Ascending aorta (tissue), 2 donors: ENCODE measurements at regions not wholly inside any gene's neighbourhood (a gene's known extent, or its start where the extent isn't known, plus 50 kb on each side); places are given as distances from the start of the nearest gene placed in this dataset.
A peak's percentile ranks its signal among the peaks of the same experiment; 100 is the strongest.

Experiments
- DNase-seq, 2 donors: peaks; one replicate each; pipeline ENCODE4 v3.0.0-alpha.2; 2019; ENCODE audit warnings: low spot score in 2 of 2
- H3K27ac ChIP-seq, 2 donors: fragments of 200-600 bp; sonication (generic); one replicate each; pipeline ENCODE4 v1.5.1; 2016 to 2017; ENCODE audit warnings: mild to moderate bottlenecking in 1 of 2
- H3K27me3 ChIP-seq: fragments of 200-600 bp; sonication (generic); one replicate; pipeline ENCODE4 v1.5.1; 2017
- H3K36me3 ChIP-seq, 2 donors: fragments of 200-600 bp; sonication (generic); one replicate each; pipeline ENCODE4 v1.5.1; 2016
- H3K4me1 ChIP-seq, 2 donors: fragments of 200-600 bp; sonication (generic); one replicate each; pipeline ENCODE4 v1.5.1; 2016 to 2017; ENCODE audit warnings: mild to moderate bottlenecking in 1 of 2
- H3K4me3 ChIP-seq, 2 donors: fragments of 200-600 bp; sonication (generic); one replicate each; pipeline ENCODE4 v1.5.1; 2016 to 2017; ENCODE audit warnings: mild to moderate bottlenecking in 1 of 2
- H3K9me3 ChIP-seq, 2 donors: fragments of 200-600 bp; sonication (generic); one replicate each; pipeline ENCODE4 v1.5.1; 2016
- CTCF ChIP-seq, 3 experiments: fragments of 200-600 bp in 2 of 3; fragments of 450-650 bp in 1 of 3; sonication (generic) in 2 of 3; IDR thresholded peaks; one replicate each; pipeline ENCODE4 v1.5.1; 2016 to 2019; ENCODE audit warnings: antibody characterized with exemption in 3 of 3, mild to moderate bottlenecking in 1 of 3, moderate library complexity in 1 of 3
- intact Hi-C: fragments of 100-400 bp; cut with DNase I; formaldehyde crosslinking; loops from one replicate; pipeline ENCODE4 v1.15.1; 2023

GRCh38 chr3:120524171-120524923, 71.8 kb upstream of the NDUFB4 start:
- DNase-seq: no peak
- no peaks in the 10 kb centered on the region for H3K27me3 ChIP-seq
- H3K36me3 ChIP-seq: no peaks in the 10 kb centered on the region
- H3K27ac ChIP-seq: no peak overlapping the region
- no peaks in the 10 kb centered on the region for H3K4me1 ChIP-seq
- no peak overlapping the region for H3K4me3 ChIP-seq
- intact Hi-C loops: no loop called here
- H3K9me3 ChIP-seq: no peaks in the 10 kb centered on the region
- no peak for TF ChIP-seq CTCF (IDR thresholded peaks at IDR 0.05)

DNA sequence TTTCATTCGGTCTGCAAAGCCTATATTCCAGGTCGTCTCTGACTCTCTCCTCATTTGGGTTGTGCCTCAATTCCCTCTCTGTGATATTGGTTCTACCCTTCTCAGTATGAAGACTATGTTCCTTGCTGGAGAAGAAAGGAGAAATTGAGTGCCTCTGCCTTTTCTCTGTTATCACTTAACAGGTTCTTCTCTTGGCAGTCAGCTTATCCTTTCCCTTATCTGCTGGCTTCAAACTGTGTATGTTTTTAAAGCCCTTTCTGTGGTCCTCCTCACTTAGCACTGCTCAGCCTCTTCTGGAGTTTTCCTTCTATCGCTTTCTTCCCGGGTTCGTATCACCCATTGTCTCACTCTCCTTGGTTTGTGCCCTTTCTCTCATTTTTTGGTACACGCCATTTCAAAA, 65.3 kb upstream of the FSTL1 start:
- intact Hi-C loops: no loop called here
- Histone ChIP-seq H3K36me3 (no peaks in the 10 kb centered on the region), H3K27me3 (no peaks in the 10 kb centered on the region), H3K4me3 (no peak overlapping the region), H3K27ac (no peak overlapping the region), H3K9me3 (no peaks in the 10 kb centered on the region), H3K4me1 (no peaks in the 10 kb centered on the region)
- TF ChIP-seq CTCF (IDR thresholded peaks at IDR 0.05): no peak
- DNase-seq: no peak

DNA sequence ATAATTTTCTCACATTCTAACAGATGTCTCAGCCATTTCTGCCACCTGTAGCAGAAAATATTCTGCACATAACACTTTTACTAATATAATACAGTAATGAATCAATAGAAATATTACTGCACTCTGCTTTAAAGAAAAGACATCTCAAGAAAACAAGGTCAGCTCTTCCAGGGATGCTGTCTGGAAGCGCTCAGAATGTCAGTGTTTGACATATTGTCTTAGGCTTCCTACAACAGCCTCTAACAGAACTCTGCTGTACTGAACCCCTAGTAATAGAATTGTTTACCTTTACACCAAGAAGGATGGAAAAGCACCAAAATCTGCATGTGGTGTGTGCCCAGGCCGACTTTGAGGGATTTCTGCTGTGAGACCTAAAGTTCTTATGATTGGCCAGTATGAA, 61.9 kb upstream of the FSTL1 start:
- TF ChIP-seq CTCF (IDR thresholded peaks at IDR 0.05): no peak
- Histone ChIP-seq H3K27me3 (no peaks in the 10 kb centered on the region), H3K27ac (no peak overlapping the region), H3K9me3 (no peaks in the 10 kb centered on the region), H3K4me3 (no peak overlapping the region), H3K4me1 (no peaks in the 10 kb centered on the region), H3K36me3 (no peaks in the 10 kb centered on the region)
- no peak for DNase-seq
- intact Hi-C loops: no loop called here

GRCh38 chr3:120506828-120507774, 56.3 kb upstream of the FSTL1 start:
- Histone ChIP-seq H3K36me3 (no peaks in the 10 kb centered on the region), H3K27ac (peak overlapping the region; percentile 25 to 39), H3K9me3 (no peaks in the 10 kb centered on the region), H3K4me3 (no peak overlapping the region), H3K4me1 (peaks cover 5 to 14% of the 10 kb centered on the region in 2 donors), H3K27me3 (no peaks in the 10 kb centered on the region)
- intact Hi-C loops: loop anchor here (2.0 to 5.0 kb wide), 3 partner anchors 56 to 160 kb away; partner anchors contain the start of genes FSTL1 and LRRC58
- peak; percentile 44 to 66 (median 50) for TF ChIP-seq CTCF (IDR thresholded peaks at IDR 0.05)
- DNase-seq: peak in 1 of 2 donors; percentile 75

DNA sequence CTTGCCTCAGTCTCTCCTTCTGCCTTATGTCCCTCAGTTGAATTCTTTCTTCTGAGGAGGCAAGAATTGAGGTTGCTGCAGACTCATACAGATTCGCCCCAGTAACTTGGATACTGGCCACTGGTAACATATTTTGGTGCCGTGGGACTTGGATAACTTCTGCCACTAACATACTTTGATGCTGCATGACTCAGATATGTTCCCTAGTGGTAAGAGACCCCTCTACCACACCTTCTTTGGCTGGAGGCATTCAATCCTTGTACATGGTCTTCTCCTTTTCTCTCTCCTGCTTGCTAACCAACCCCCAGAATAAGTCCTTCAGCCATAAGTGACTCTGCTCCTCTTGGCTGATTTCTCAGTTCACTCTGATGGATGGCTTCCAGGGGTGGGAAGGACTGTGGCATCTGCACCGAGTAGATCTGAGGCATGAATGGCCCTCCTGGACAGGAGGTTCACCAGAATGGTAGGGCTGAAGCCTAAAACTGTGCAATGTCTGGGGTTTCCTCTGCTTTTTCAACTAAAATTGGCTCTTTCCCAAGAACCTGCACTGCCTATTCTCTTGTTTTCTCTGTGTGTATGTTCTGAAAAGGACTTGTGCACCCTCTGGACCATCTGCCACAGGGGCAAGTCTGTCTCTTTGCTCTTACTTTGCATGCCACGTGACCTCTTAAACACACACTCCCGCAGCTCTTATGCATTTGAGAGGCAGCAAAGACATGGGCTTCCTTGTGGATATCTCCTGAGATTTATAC, 55.5 kb upstream of the FSTL1 start:
- peak overlapping the region; percentile 25 to 39 for H3K27ac ChIP-seq
- no peaks in the 10 kb centered on the region for H3K9me3 ChIP-seq
- intact Hi-C loops: loop anchor here (2.0 to 5.0 kb wide), 3 partner anchors 55 to 159 kb away; partner anchors contain the start of genes FSTL1 and LRRC58
- H3K27me3 ChIP-seq: no peaks in the 10 kb centered on the region
- H3K4me1 ChIP-seq: peaks cover 5 to 14% of the 10 kb centered on the region in 2 donors
- H3K36me3 ChIP-seq: no peaks in the 10 kb centered on the region
- no peak for DNase-seq
- no peak for TF ChIP-seq CTCF (IDR thresholded peaks at IDR 0.05)
- H3K4me3 ChIP-seq: no peak overlapping the region
